HCT116 (cell line): ENCODE measurements at regions not wholly inside any gene's neighbourhood (a gene's known extent, or its start where the extent isn't known, plus 50 kb on each side); places are given as distances from the start of the nearest gene placed in this dataset.

Source experiments
- ATAC-seq: fragments of 200-7000 bp; cut with Tn5 transposase; 2 replicates; pipeline ENCODE4 v1.9.1; 2020; ENCODE audit warnings: mild to moderate bottlenecking, moderate library complexity
- BruUV-seq: library from RNA; stranded (reverse); fragments of 400-500 nt; replicated peaks from 2 replicates; lab custom pipeline; 2021; lab: Mats Ljungman, UMichigan
- CTCF ChIA-PET: fragments of 300-600 bp; sonication (Branson Sonifier 250); formaldehyde crosslinking; loops from one replicate; lab custom pipeline; 2021; ENCODE audit warnings: antibody characterized with exemption; lab: Charles Lee
- POLR2A ChIA-PET: fragments of 300-600, 350-600 bp; sonication (Branson Sonifier 250); formaldehyde crosslinking; loops from one replicate; lab custom pipeline; 2021; ENCODE audit warnings: antibody characterized with exemption; lab: Charles Lee
- RAD21 ChIA-PET, 2 experiments: fragments of 300-600 bp; sonication (Branson Sonifier 250); formaldehyde crosslinking; loops; one replicate each; lab custom pipeline; 2023; ENCODE audit warnings: low total read pairs in 2 of 2; ENCODE audit not compliant: uncharacterized antibody in 2 of 2, unreplicated experiment in 2 of 2, low non-redundant PET in 1 of 2; lab: Charles Lee
- DNase-seq: peaks from one replicate; pipeline ENCODE4 v3.0.0-alpha.2; 2010; ENCODE audit warnings: low read depth, low spot score
- H2AFZ ChIP-seq: fragments of 200-600 bp; shearing (Covaris generic), sonication (generic); 2 replicates; pipeline ENCODE4 v1.6.1; 2017; ENCODE audit warnings: low read depth, mixed run types, mixed read lengths, antibody characterized with exemption, low read length; ENCODE audit not compliant: poor library complexity, severe bottlenecking
- H3K27ac ChIP-seq: 2 replicates; pipeline ENCODE4 v1.5.1; 2012; ENCODE audit warnings: low read depth, low read length
- H3K27me3 ChIP-seq: fragments of 200-600 bp; sonication (generic); 2 replicates; pipeline ENCODE4 v1.6.1; 2016; ENCODE audit warnings: mixed run types, low read length, mixed read lengths; ENCODE audit not compliant: insufficient read depth
- H3K36me3 ChIP-seq, 2 experiments: fragments of 200-500 bp in 1 of 2; fragments of 200-600 bp in 1 of 2; sonication (Bioruptor generic) in 1 of 2; sonication (generic) in 1 of 2; 2 replicates each; pipeline versions ENCODE4 v1.5.1 to v1.6.1; 2014 to 2016; ENCODE audit warnings: low read length in 2 of 2, inconsistent platforms in 1 of 2, mixed read lengths in 1 of 2, mixed run types in 1 of 2; ENCODE audit not compliant: insufficient read depth in 2 of 2, control insufficient read depth in 1 of 2
- H3K4me1 ChIP-seq, 2 experiments: fragments of 200-600 bp in 1 of 2; sonication (generic) in 1 of 2; 2 replicates each; pipeline versions ENCODE4 v1.5.1 to v1.6.1; 2012 to 2017; ENCODE audit warnings: low read length in 2 of 2, inconsistent platforms in 1 of 2, mild to moderate bottlenecking in 1 of 2, mixed read lengths in 1 of 2, mixed run types in 1 of 2, moderate library complexity in 1 of 2; ENCODE audit not compliant: insufficient read depth in 2 of 2, control insufficient read depth in 1 of 2
- H3K4me2 ChIP-seq: fragments of 200-600 bp; sonication (generic); 2 replicates; pipeline ENCODE4 v1.6.1; 2017; ENCODE audit warnings: mixed run types, low read length, mixed read lengths
- H3K4me3 ChIP-seq, 2 experiments: fragments of 200-600 bp in 1 of 2; sonication (generic) in 1 of 2; replicated peaks in 1 of 2; 2 replicates each; pipeline ENCODE4 v1.5.1; 2011 to 2016; ENCODE audit warnings: low read length in 2 of 2, control low read depth in 1 of 2, low read depth in 1 of 2, mild to moderate bottlenecking in 1 of 2, mixed read lengths in 1 of 2, mixed run types in 1 of 2
- H3K79me2 ChIP-seq: fragments of 200-600 bp; sonication (generic); 2 replicates; pipeline ENCODE4 v1.6.1; 2017; ENCODE audit warnings: mild to moderate bottlenecking, mixed run types, low read length, moderate library complexity, mixed read lengths; ENCODE audit not compliant: insufficient read depth
- H3K9ac ChIP-seq: fragments of 200-600 bp; sonication (generic); 2 replicates; pipeline ENCODE4 v1.6.1; 2016; ENCODE audit warnings: low read length, mixed read lengths
- H3K9me2 ChIP-seq: fragments of 200-600 bp; sonication (generic), shearing (Covaris generic); 2 replicates; pipeline ENCODE4 v1.6.1; 2017; ENCODE audit warnings: mixed run types, mild to moderate bottlenecking, moderate library complexity; ENCODE audit not compliant: insufficient read depth
- H3K9me3 ChIP-seq, 2 experiments: fragments of 200-500 bp in 1 of 2; fragments of 200-600 bp in 1 of 2; sonication (Bioruptor generic) in 1 of 2; sonication (generic) in 1 of 2; 2 replicates each; pipeline ENCODE4 v1.6.1; 2014 to 2017; ENCODE audit warnings: low read length in 2 of 2, mixed read lengths in 2 of 2, inconsistent platforms in 1 of 2, low read depth in 1 of 2, mild to moderate bottlenecking in 1 of 2, mixed run types in 1 of 2, moderate library complexity in 1 of 2; ENCODE audit not compliant: control insufficient read depth in 1 of 2, insufficient read depth in 1 of 2
- H4K20me1 ChIP-seq: fragments of 200-600 bp; sonication (generic), shearing (Covaris generic); 2 replicates; pipeline ENCODE4 v1.6.1; 2017; ENCODE audit warnings: mixed run types, mild to moderate bottlenecking, moderate library complexity; ENCODE audit not compliant: insufficient read depth
- ATF3 ChIP-seq: IDR thresholded peaks from 2 replicates; pipeline ENCODE4 v1.6.1; 2012
- CBX3 ChIP-seq: IDR thresholded peaks from 2 replicates; pipeline ENCODE4 v1.6.1; 2012; ENCODE audit warnings: low read depth
- CEBPB ChIP-seq: IDR thresholded peaks from 2 replicates; pipeline ENCODE4 v1.6.1; 2012; ENCODE audit warnings: low read depth
- CTCF ChIP-seq, 3 experiments: fragments of 200-600 bp in 1 of 3; sonication (generic) in 1 of 3; IDR thresholded peaks in 2 of 3; conservative IDR thresholded peaks in 1 of 3; 2 replicates each; pipeline ENCODE4 v1.5.1; 2012 to 2017; ENCODE audit warnings: low read depth in 2 of 3, low read length in 2 of 3, antibody characterized with exemption in 1 of 3, borderline replicate concordance in 1 of 3, control low read depth in 1 of 3, mild to moderate bottlenecking in 1 of 3, mixed read lengths in 1 of 3, mixed run types in 1 of 3, moderate library complexity in 1 of 3; ENCODE audit not compliant: insufficient read depth in 1 of 3
- EGR1 ChIP-seq: IDR thresholded peaks from 2 replicates; pipeline ENCODE4 v1.6.1; 2012; ENCODE audit warnings: low read depth
- ELF1 ChIP-seq: IDR thresholded peaks from 2 replicates; pipeline ENCODE4 v1.6.1; 2012; ENCODE audit warnings: low read depth, borderline replicate concordance
- EZH2 ChIP-seq: fragments of 200-600 bp; sonication (generic); IDR thresholded peaks from 2 replicates; pipeline ENCODE4 v1.6.1; 2017; ENCODE audit warnings: antibody characterized with exemption, mixed run types
- EZH2phosphoT487 ChIP-seq: fragments of 200-600 bp; IDR thresholded peaks from 2 replicates; pipeline ENCODE4 v1.6.1; 2018; ENCODE audit warnings: antibody characterized with exemption, borderline replicate concordance
- JUND ChIP-seq: IDR thresholded peaks from 2 replicates; pipeline ENCODE4 v1.6.1; 2012
- POLR2A ChIP-seq: IDR thresholded peaks from 2 replicates; pipeline ENCODE4 v1.7.0; 2011; ENCODE audit warnings: borderline replicate concordance; ENCODE audit not compliant: insufficient read depth, insufficient read length; ENCODE audit errors: extremely low read depth
- RAD21 ChIP-seq: IDR thresholded peaks from 2 replicates; pipeline ENCODE4 v1.6.1; 2012; ENCODE audit warnings: low read depth, mild to moderate bottlenecking
- REST ChIP-seq: IDR thresholded peaks from 2 replicates; pipeline ENCODE4 v1.6.1; 2012; ENCODE audit warnings: low read depth
- SP1 ChIP-seq: IDR thresholded peaks from 2 replicates; pipeline ENCODE4 v1.6.1; 2012; ENCODE audit warnings: low read depth
- SRF ChIP-seq: IDR thresholded peaks from 2 replicates; pipeline ENCODE4 v1.6.1; 2012; ENCODE audit warnings: low read depth
- TCF7L2 ChIP-seq: IDR thresholded peaks from 2 replicates; pipeline ENCODE4 v1.7.0; 2011; ENCODE audit warnings: borderline replicate concordance, inconsistent platforms; ENCODE audit not compliant: insufficient read depth, insufficient read length; ENCODE audit errors: extremely low read depth
- ZBTB33 ChIP-seq: IDR thresholded peaks from 2 replicates; pipeline ENCODE4 v1.6.1; 2011; ENCODE audit warnings: mild to moderate bottlenecking, low read length, moderate library complexity; ENCODE audit not compliant: insufficient replicate concordance; ENCODE audit errors: extremely low read depth
- ZFX ChIP-seq: fragments of 450-650 bp; IDR thresholded peaks from 2 replicates; pipeline ENCODE4 v1.6.1; 2017
- ZNF274 ChIP-seq: fragments of 200-500 bp; sonication (Bioruptor generic); IDR thresholded peaks from 2 replicates; pipeline ENCODE4 v1.6.1; 2014; ENCODE audit warnings: mild to moderate bottlenecking, low read depth, low read length, inconsistent platforms
- intact Hi-C: fragments of 100-400 bp; cut with micrococcal nuclease; formaldehyde crosslinking; loops from 2 replicates; pipeline ENCODE4 v1.10.0; 2022

- no peaks in the 10 kb centered on the region for H4K20me1 ChIP-seq
- ChIA-PET CTCF (no interaction called here), RAD21 (no interaction called here), POLR2A (no interaction called here)
- DNase-seq (no peak), ATAC-seq (no peak)
- H3K9me3 ChIP-seq: no peaks in the 10 kb centered on the region
- H3K4me2 ChIP-seq: no peak overlapping the region
- no peak overlapping the region for H3K4me3 ChIP-seq
- BruUV-seq: no TSS peak
- H3K9ac ChIP-seq: no peak overlapping the region
- no peaks in the 10 kb centered on the region for H3K9me2 ChIP-seq
- no peaks in the 10 kb centered on the region for H3K36me3 ChIP-seq
- intact Hi-C loops: no loop called here
- H3K27me3 ChIP-seq: no peaks in the 10 kb centered on the region
- H2AFZ ChIP-seq: no peak overlapping the region
- H3K27ac ChIP-seq: no peak overlapping the region
- H3K4me1 ChIP-seq: peaks cover 0 to 26% of the 10 kb centered on the region in 2 experiments; a peak in 3 of 4 replicates
- TF ChIP-seq REST (no peak), EGR1 (no peak), ELF1 (no peak), CTCF (IDR thresholded peaks at IDR 0.05 in 2 of 3, conservative IDR thresholded peaks at IDR 0.05 in 1 of 3; ENCODE audit: borderline replicate concordance in 1 of 3, insufficient read depth in 1 of 3, low read depth in 2 of 3, low read length in 2 of 3) (no peak), ATF3 (no peak), SRF (no peak), POLR2A (no peak), RAD21 (no peak), ZNF274 (no peak), ZFX (no peak), EZH2 (no peak), TCF7L2 (no peak), CBX3 (no peak), EZH2phosphoT487 (no peak), SP1 (no peak), CEBPB (no peak), ZBTB33 (no peak), JUND (no peak)
- H3K79me2 ChIP-seq: no peaks in the 10 kb centered on the region
Measured at GRCh38 chr9:105074491-105074890, 146.5 kb upstream of the ABCA1 start.
